Loucy (cell line): ENCODE measurements at regions not wholly inside any gene's neighbourhood (a gene's known extent, or its start where the extent isn't known, plus 50 kb on each side); places are given as distances from the start of the nearest gene placed in this dataset.

Experiments used
- EZH2phosphoT487 ChIP-seq: fragments of 200-600 bp; IDR thresholded peaks from 2 replicates; pipeline ENCODE4 v1.6.1; 2018; ENCODE audit warnings: antibody characterized with exemption, mild to moderate bottlenecking, moderate library complexity, borderline replicate concordance
- TF ChIP-seq, protein P1 (sequence below): fragments of 200-600 bp; sonication (generic); conservative IDR thresholded peaks from 2 replicates; pipeline ENCODE4 v1.5.1; 2014; ENCODE audit warnings: mild to moderate bottlenecking, antibody characterized with exemption, low read length

DNA sequence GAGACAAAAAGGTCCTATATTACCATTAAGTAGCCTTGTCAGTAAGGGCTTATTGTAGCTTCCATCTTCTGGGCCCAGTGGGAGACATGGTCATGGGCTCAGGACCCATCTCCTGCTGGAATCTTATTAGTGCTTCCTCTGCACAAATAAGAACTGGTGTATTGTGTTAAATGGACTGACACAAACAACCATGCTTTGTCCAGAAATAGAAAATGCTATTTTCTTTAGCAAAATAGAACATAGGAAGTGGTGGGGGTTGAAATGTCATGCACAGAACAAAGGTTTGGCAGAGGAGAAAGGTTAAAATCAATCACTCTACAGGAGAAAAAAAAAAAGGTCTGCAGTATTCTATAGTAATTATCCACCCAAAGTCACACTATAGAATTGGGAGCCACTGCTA lies 252.2 kb downstream of the ELAVL2 start:
- TF ChIP-seq, protein P1, sequence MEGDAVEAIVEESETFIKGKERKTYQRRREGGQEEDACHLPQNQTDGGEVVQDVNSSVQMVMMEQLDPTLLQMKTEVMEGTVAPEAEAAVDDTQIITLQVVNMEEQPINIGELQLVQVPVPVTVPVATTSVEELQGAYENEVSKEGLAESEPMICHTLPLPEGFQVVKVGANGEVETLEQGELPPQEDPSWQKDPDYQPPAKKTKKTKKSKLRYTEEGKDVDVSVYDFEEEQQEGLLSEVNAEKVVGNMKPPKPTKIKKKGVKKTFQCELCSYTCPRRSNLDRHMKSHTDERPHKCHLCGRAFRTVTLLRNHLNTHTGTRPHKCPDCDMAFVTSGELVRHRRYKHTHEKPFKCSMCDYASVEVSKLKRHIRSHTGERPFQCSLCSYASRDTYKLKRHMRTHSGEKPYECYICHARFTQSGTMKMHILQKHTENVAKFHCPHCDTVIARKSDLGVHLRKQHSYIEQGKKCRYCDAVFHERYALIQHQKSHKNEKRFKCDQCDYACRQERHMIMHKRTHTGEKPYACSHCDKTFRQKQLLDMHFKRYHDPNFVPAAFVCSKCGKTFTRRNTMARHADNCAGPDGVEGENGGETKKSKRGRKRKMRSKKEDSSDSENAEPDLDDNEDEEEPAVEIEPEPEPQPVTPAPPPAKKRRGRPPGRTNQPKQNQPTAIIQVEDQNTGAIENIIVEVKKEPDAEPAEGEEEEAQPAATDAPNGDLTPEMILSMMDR, result no peak
- TF ChIP-seq EZH2phosphoT487, result no peak
